ENCODE measurements at regions not wholly inside any gene's neighbourhood (a gene's known extent, or its start where the extent isn't known, plus 50 kb on each side); places are given as distances from the start of the nearest gene placed in this dataset.
"Not testable (repeated sequence)": the region's sequence is repeated elsewhere in the genome, so short reads cannot be mapped to it uniquely, and the experiment has no call there.

DNA sequence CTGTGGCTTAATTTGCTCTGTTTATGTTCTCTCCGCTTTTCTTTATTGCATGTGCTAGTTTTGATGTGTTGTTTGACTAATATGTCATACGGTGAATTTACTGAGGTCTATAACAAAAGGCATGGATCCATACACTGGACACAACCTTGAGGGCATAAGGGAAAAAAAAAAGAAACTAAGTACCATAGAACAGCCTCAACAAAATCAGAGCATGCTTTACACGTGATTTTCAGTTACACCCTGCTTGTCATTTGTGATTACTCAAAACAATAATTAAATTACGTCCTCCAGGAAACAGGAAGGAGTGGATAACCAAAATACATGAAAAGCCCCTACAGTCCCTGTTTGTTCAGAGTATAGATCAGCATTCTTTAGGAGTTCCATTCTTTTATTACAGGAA is 150.5 kb downstream of the CRPPA start:
- DNase-seq (ENCODE audit: low spot score), result no peak
- POLR2A ChIA-PET (ENCODE audit: low non-redundant PET), result no interaction called here
- CTCF ChIA-PET, result no interaction called here
- no peak overlapping the region for H3K27ac ChIP-seq
- TF ChIP-seq, protein P1, sequence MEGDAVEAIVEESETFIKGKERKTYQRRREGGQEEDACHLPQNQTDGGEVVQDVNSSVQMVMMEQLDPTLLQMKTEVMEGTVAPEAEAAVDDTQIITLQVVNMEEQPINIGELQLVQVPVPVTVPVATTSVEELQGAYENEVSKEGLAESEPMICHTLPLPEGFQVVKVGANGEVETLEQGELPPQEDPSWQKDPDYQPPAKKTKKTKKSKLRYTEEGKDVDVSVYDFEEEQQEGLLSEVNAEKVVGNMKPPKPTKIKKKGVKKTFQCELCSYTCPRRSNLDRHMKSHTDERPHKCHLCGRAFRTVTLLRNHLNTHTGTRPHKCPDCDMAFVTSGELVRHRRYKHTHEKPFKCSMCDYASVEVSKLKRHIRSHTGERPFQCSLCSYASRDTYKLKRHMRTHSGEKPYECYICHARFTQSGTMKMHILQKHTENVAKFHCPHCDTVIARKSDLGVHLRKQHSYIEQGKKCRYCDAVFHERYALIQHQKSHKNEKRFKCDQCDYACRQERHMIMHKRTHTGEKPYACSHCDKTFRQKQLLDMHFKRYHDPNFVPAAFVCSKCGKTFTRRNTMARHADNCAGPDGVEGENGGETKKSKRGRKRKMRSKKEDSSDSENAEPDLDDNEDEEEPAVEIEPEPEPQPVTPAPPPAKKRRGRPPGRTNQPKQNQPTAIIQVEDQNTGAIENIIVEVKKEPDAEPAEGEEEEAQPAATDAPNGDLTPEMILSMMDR (conservative IDR thresholded peaks at IDR 0.05; ENCODE audit: low read depth), result no peak

DNA sequence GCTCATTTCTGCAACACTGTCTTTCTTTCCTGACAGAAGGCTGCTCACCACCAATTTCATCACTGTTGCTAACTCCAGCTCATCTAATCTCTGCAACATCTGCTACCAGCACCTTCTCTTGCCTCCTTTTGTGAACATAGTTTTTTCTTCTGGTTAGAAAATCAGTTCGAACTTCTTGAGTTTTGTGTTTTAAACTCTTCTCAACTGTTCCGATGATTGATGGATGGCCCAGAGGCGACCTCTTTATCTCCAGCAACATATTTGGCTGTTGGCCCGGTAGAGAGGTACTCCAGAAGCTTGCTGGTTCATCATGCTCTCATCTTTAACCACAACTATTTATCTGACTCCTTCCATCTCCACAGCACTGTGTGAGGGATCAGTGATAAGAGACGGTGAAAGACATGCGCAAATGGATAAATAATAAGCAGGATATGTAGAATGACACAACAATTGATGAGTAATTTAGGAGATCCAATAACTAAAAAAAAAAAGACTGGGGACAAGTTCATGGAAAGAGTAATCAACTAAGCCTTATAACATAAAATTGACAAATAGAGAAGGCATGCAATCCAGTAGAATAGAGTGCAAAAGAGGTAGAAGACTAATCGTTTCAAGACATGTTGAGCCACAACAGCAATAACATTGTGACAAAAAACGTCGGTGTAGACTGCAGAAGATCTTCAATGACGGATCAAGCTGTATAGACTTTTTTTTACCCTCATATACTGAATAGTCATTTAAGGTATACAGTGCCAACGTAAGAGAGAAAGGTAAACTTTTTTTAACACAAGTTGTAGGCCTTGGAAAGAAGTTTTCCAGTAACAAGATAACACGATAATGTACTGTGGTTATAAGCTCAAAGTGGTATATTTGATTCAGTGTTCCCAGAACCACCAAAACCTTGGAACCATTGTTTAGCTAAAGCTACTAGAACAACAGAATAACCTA is 152.2 kb downstream of the CRPPA start:
- ChIA-PET POLR2A (ENCODE audit: low non-redundant PET) (no interaction called here), CTCF (interaction anchor here (0.6 kb wide), 1 partner anchor 25 kb away, joined by 4 read pairs; no protein-coding TSS in a partner anchor)
- no peak overlapping the region for H3K27ac ChIP-seq
- DNase-seq (ENCODE audit: low spot score), result peak; percentile 34
- TF ChIP-seq, protein P1 (conservative IDR thresholded peaks at IDR 0.05; ENCODE audit: low read depth), result no peak

DNA sequence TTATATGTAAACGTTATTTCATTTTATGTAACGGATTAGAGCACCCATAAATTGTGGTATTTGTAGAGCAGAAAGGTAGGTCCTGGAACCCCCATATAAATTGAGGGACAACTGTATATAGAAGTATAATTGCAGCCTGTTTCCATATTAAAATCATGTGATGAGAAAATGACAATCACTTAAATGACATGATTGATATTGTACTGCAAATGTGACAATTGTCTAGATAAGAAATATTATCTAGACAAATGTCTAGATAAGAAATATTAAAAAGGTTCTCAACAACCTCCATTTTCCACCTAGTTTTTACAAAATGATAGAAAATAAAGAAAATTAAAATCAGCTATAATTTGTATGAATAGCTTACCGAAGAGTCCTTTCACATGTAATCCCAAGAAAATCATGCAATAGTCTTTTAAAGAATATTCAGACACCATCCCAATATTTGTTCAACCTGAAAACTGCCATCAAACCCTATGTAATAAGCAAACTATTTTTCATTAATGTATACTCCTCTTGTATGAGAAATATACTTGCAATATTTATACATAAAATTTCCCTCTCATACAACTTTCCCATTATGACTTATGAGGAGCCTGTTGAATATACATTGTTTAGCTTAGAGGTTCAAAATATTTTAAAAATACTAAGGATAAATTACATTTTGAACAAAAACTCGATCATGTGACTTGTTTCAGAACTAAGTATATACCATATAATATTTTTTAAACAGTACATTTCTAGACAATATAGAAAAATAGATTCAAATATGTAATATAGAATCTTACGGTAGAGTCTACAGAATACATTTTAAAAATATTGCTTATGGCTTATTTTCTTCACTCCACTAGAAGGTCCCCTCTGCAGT is 153.2 kb downstream of the CRPPA start:
- CTCF ChIA-PET, result interaction anchor here (0.7 kb wide), 1 partner anchor 17 kb away, joined by 3 read pairs; no protein-coding TSS in a partner anchor
- POLR2A ChIA-PET (ENCODE audit: low non-redundant PET), result no interaction called here
- TF ChIP-seq, protein P1 (conservative IDR thresholded peaks at IDR 0.05; ENCODE audit: low read depth), result no peak
- no peak overlapping the region for H3K27ac ChIP-seq
- DNase-seq (ENCODE audit: low spot score), result no peak

DNA sequence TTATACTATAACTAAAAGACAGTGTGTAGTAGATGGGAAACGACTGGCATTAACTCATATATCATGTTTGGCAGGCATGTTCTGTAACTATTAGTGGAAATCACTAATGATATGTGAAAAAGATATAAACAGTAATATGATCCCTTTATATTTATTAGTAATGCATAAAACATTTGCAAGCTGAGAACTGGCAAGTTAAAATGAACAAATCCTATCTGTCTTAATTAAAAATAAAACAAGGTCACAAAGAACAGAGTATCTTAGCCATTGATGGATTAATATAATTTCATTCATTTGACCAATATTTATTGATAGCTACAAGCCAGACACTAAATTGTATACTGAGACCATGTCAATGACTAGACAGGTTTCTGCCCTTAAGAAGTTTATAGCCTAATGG is 154.5 kb downstream of the CRPPA start:
- POLR2A ChIA-PET (ENCODE audit: low non-redundant PET), result no interaction called here
- TF ChIP-seq, protein P1 (conservative IDR thresholded peaks at IDR 0.05; ENCODE audit: low read depth), result no peak
- H3K27ac ChIP-seq, result no peak overlapping the region
- CTCF ChIA-PET, result interaction anchor here (0.6 kb wide), 1 partner anchor 64 kb away, joined by 5 read pairs; no protein-coding TSS in a partner anchor
- DNase-seq (ENCODE audit: low spot score), result no peak

DNA sequence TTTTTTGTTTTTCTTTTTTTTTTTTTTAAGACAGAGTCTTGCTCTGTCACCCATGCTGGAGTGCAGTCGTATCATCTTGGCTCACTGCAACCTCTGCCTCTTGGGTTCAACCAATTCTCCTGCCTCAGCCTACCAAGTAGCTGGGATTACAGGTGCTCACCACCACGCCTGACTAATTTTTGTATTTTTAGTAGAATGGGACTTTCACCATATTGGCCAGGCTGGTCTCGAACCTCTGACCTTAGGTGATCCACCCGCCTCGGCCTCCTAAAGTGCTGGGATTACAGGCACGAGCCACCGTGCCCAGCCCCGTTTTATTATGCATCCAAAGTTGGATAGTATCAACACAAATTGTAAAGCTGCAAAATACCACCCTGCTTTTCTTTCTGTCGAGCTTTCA is 154.9 kb downstream of the CRPPA start:
- POLR2A ChIA-PET (ENCODE audit: low non-redundant PET); H3K27ac ChIP-seq; DNase-seq (ENCODE audit: low spot score): not testable (repeated sequence)
- CTCF ChIA-PET, result interaction anchor here (0.6 kb wide), 1 partner anchor 64 kb away, joined by 5 read pairs; no protein-coding TSS in a partner anchor

DNA sequence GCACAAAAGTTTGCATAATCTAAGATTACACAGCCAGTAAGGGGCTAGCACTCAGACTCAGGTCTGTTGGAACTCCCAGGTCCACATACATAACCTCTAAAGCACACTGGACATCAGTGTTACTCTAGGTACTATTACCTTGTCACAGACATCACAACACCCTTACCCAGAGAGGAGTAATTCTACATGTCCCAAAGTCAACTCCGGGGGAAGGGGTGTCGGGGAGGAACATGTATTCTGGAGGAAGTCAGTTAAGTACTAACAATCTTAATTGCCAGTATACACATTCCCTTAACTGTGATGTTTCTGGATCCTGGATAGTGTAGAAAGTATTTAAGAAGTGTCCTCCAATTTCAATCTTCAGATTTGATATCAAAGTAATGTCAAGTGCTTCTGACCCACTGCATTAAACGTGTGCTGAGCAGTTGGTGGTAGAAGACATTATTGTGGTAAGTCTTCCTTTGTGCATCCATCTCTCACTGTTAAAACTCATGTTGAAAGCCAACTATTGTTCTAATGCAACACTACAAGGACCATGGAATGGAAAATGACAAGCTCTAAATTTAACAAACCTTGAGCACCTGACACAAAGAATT is 155.4 kb downstream of the CRPPA start:
- CTCF ChIA-PET, result no interaction called here

More for the DNA sequence above, 155.4 kb downstream of the CRPPA start:
- H3K27ac ChIP-seq, result no peak overlapping the region
- TF ChIP-seq, protein P1 (conservative IDR thresholded peaks at IDR 0.05; ENCODE audit: low read depth), result no peak
- POLR2A ChIA-PET (ENCODE audit: low non-redundant PET), result no interaction called here
- no peak for DNase-seq (ENCODE audit: low spot score)
